A673 (cell line): ENCODE measurements at regions not wholly inside any gene's neighbourhood (a gene's known extent, or its start where the extent isn't known, plus 50 kb on each side); places are given as distances from the start of the nearest gene placed in this dataset.
"Not testable (repeated sequence)": the region's sequence is repeated elsewhere in the genome, so short reads cannot be mapped to it uniquely, and the experiment has no call there.

ENCODE experiments used
- BruUV-seq: library from RNA; stranded (reverse); fragments of 400-500 nt; replicated peaks from 2 replicates; lab custom pipeline; 2021; lab: Mats Ljungman, UMichigan
- CTCF ChIA-PET: fragments of 300-600 bp; sonication (Branson Sonifier 250); formaldehyde crosslinking; loops from one replicate; lab custom pipeline; 2022; ENCODE audit warnings: antibody characterized with exemption; lab: Charles Lee
- POLR2A ChIA-PET: fragments of 300-600 bp; sonication (Branson Sonifier 250); formaldehyde crosslinking; loops from one replicate; lab custom pipeline; 2022; ENCODE audit warnings: antibody characterized with exemption; ENCODE audit not compliant: low non-redundant PET; lab: Charles Lee
- DNase-seq: peaks from one replicate; pipeline ENCODE4 v3.0.0-alpha.2; 2015; ENCODE audit warnings: low spot score
- H3K27ac ChIP-seq: fragments of 200-600 bp; sonication (generic); 2 replicates; pipeline ENCODE4 v1.5.1; 2016; ENCODE audit warnings: mixed run types, low read depth, mild to moderate bottlenecking, mixed read lengths, antibody characterized with exemption, low read length; ENCODE audit not compliant: poor library complexity, severe bottlenecking
- H3K27me3 ChIP-seq: fragments of 200-600 bp; sonication (generic); replicated peaks from 2 replicates; pipeline ENCODE4 v1.6.1; 2017; ENCODE audit warnings: mixed run types, low read depth, mild to moderate bottlenecking, mixed read lengths, antibody characterized with exemption, low read length; ENCODE audit not compliant: insufficient read depth, poor library complexity
- H3K36me3 ChIP-seq: fragments of 200-600 bp; sonication (generic); 2 replicates; pipeline ENCODE4 v1.6.1; 2016; ENCODE audit warnings: mixed run types, mild to moderate bottlenecking, mixed read lengths, antibody characterized with exemption, low read length; ENCODE audit not compliant: insufficient read depth, poor library complexity, severe bottlenecking
- H3K4me1 ChIP-seq: fragments of 200-600 bp; sonication (generic); 2 replicates; pipeline ENCODE4 v1.6.1; 2017; ENCODE audit warnings: mixed run types, mild to moderate bottlenecking, mixed read lengths, antibody characterized with exemption, low read length; ENCODE audit not compliant: insufficient read depth, poor library complexity, severe bottlenecking
- H3K4me3 ChIP-seq: fragments of 200-600 bp; sonication (generic); 2 replicates; pipeline ENCODE4 v1.5.1; 2016; ENCODE audit warnings: low read depth, mixed run types, mild to moderate bottlenecking, mixed read lengths, low read length; ENCODE audit not compliant: poor library complexity, severe bottlenecking
- H3K9me3 ChIP-seq: fragments of 200-600 bp; sonication (generic); 2 replicates; pipeline ENCODE4 v1.6.1; 2016; ENCODE audit warnings: mixed run types, low read depth, mild to moderate bottlenecking, mixed read lengths, antibody characterized with exemption, low read length; ENCODE audit not compliant: poor library complexity, severe bottlenecking
- EZH2 ChIP-seq: fragments of 200-600 bp; sonication (generic); IDR thresholded peaks from 2 replicates; pipeline ENCODE4 v1.6.1; 2017; ENCODE audit warnings: borderline replicate concordance, low read depth, mild to moderate bottlenecking, mixed read lengths, antibody characterized with exemption, low read length; ENCODE audit not compliant: poor library complexity, severe bottlenecking
- intact Hi-C: fragments of 100-400 bp; cut with micrococcal nuclease; formaldehyde crosslinking; loops from one replicate; pipeline ENCODE4 v1.10.0; 2022; ENCODE audit not compliant: unreplicated experiment
- TF ChIP-seq, protein P1 (sequence below): fragments of 300-800, 200-600 bp; sonication (generic); conservative IDR thresholded peaks from 2 replicates; pipeline ENCODE4 v1.5.1; 2017; ENCODE audit warnings: low read depth, mild to moderate bottlenecking, antibody characterized with exemption, low read length, moderate library complexity, mixed read lengths

DNA sequence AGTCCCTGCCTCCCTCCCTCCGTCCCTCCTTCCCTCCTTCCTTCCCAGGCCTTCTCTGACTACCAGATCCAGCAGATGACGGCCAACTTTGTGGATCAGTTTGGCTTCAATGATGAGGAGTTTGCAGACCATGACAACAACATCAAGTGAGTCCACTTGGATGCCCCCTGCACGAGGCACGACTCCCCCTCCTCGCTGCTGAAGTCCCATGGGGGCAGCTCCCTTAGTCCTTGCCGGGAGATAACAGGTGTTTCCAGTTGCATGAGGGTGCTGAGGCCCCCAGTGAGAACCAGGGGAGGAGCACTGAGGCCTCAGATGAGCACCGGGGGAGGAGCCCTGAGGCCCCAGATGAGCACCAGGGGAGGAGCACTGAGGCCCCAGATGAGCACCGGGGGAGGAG, 200.0 kb downstream of the LIPI start:
- Histone ChIP-seq H3K9me3 (no peaks in the 10 kb centered on the region), H3K4me3 (no peak overlapping the region), H3K27me3 (no peaks in the 10 kb centered on the region), H3K27ac (no peak overlapping the region), H3K36me3 (no peaks in the 10 kb centered on the region), H3K4me1 (no peaks in the 10 kb centered on the region)
- ChIA-PET POLR2A (no interaction called here), CTCF (no interaction called here)
- intact Hi-C loops = no loop called here
- DNase-seq = no peak
- TF ChIP-seq, protein P1, sequence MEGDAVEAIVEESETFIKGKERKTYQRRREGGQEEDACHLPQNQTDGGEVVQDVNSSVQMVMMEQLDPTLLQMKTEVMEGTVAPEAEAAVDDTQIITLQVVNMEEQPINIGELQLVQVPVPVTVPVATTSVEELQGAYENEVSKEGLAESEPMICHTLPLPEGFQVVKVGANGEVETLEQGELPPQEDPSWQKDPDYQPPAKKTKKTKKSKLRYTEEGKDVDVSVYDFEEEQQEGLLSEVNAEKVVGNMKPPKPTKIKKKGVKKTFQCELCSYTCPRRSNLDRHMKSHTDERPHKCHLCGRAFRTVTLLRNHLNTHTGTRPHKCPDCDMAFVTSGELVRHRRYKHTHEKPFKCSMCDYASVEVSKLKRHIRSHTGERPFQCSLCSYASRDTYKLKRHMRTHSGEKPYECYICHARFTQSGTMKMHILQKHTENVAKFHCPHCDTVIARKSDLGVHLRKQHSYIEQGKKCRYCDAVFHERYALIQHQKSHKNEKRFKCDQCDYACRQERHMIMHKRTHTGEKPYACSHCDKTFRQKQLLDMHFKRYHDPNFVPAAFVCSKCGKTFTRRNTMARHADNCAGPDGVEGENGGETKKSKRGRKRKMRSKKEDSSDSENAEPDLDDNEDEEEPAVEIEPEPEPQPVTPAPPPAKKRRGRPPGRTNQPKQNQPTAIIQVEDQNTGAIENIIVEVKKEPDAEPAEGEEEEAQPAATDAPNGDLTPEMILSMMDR = no peak
- no peak for TF ChIP-seq EZH2
- no TSS peak for BruUV-seq

DNA sequence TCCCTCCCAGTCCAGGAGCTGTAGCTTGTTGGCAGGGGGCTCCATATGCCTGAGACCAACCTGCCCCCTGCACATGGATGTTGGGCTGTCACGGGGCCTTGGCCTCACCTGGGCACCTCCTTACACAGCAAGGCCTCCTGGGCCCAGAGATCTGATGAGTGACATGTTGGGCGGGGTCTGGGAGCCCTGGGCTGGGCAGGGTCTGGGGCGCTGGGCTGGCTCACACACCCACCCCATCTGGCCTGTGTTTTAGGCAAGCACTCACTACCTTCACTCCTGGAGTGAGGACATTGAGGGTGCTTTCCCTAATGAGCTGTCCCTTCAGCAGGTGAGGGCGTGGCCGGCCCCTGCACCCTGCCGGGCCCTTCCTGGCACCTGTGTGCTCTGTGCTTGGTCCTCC, 200.8 kb downstream of the LIPI start:
- POLR2A ChIA-PET = not testable (repeated sequence)

DNA sequence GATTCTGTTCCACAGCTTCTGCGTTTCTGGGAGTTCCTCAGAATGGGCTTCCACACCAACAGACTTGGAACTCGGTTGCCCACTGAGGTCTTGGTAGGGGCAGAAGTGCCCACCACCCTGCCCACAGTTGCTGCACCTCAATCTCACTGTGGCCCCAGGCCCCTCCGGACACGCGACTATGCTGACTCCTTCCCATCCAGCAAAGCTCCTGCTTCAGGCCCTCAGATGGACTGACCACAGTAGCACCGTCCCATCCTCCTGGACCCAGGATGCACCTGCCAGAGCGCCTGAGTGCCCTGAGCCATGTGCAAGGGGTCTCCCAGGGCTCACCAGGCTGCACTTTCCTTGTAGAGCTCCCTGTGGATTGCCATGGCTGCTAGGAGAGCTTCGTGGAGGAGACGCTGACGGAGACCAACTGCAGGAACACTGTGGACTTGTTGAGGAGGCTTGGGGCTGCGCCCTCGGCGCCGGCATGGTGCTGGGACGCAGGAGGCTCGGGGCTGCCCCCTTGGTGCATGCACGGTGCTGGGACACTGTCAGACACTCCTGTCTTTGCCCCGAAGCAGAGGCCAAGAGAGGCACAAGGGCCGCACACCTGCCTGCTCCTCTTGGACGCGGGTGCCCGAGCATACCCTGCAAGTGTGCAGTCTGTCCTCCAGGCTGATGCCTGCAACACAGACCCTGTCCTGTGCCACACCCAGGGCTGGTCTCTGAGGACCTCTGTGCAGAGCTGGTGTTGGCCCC, 201.3 kb downstream of the LIPI start:
- H3K4me1 ChIP-seq, DNase-seq, CTCF ChIA-PET, H3K4me3 ChIP-seq, H3K27me3 ChIP-seq, H3K27ac ChIP-seq, intact Hi-C loops, BruUV-seq, H3K36me3 ChIP-seq, POLR2A ChIA-PET, H3K9me3 ChIP-seq: not testable (repeated sequence)

More for the DNA sequence above, 200.8 kb downstream of the LIPI start:
- H3K4me3 ChIP-seq, H3K27ac ChIP-seq, H3K36me3 ChIP-seq, BruUV-seq, intact Hi-C loops, H3K4me1 ChIP-seq, H3K27me3 ChIP-seq, CTCF ChIA-PET, DNase-seq, H3K9me3 ChIP-seq: not testable (repeated sequence)

DNA sequence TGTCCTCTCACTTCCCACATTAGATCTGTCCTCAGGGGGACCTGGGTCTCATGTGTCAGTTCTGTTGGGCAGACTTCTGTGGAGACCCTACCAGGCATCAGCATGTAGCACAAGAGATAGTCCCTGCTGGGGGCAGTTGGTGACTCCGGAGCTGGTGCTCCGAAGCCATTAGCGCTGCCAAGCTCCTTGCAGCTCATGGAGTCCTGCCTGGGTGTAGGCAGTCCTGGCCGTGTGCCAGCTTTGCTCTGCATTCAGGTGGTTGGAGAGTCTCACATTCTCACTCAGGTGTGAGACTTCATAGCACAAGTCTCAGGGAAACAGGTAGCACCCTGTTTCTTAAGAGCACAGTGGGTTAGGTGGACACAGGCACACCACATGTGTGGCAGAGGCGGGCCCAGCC, 202.3 kb downstream of the LIPI start:
- DNase-seq, H3K4me1 ChIP-seq, H3K36me3 ChIP-seq, intact Hi-C loops, H3K27ac ChIP-seq, CTCF ChIA-PET, BruUV-seq, H3K9me3 ChIP-seq, H3K27me3 ChIP-seq, H3K4me3 ChIP-seq, POLR2A ChIA-PET: not testable (repeated sequence)

- DNase-seq, POLR2A ChIA-PET, H3K36me3 ChIP-seq, intact Hi-C loops, H3K4me1 ChIP-seq, H3K27ac ChIP-seq, BruUV-seq, H3K27me3 ChIP-seq, CTCF ChIA-PET, H3K9me3 ChIP-seq, H3K4me3 ChIP-seq: not testable (repeated sequence)
Observed at GRCh38 chr21:14008006-14008405, 202.7 kb downstream of the LIPI start.

DNA sequence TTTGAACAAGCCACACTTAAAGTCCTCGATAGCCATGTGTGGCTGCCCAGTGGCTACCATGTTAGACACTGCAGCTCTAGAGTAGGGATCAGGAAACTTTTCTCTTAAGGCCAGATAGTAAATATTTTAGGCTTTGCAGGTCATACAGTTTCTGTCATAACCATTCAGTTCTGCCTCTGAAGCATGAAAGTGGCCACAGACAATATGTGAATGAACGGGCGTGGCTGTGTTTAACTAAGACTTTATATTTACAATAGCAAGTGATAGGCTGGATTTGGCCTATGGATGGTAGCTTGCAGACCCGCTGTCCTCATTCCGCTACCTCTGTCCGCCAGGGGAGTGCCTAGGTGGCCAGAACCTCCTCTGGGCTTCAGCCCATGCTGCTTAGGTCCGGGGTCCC, 204.6 kb downstream of the LIPI start:
- H3K27ac ChIP-seq, CTCF ChIA-PET, H3K4me1 ChIP-seq, H3K27me3 ChIP-seq, DNase-seq, BruUV-seq, POLR2A ChIA-PET, intact Hi-C loops, H3K9me3 ChIP-seq, H3K4me3 ChIP-seq, H3K36me3 ChIP-seq: not testable (repeated sequence)
